GM18511 (cell line): ENCODE measurements at regions not wholly inside any gene's neighbourhood (a gene's known extent, or its start where the extent isn't known, plus 50 kb on each side); places are given as distances from the start of the nearest gene placed in this dataset.
"Not testable (repeated sequence)": the region's sequence is repeated elsewhere in the genome, so short reads cannot be mapped to it uniquely, and the experiment has no call there.

Experiments used
- ATAC-seq: cut with Tn5 transposase; IDR thresholded peaks from one replicate; pipeline ENCODE4 v1.9.1; 2021; ENCODE audit warnings: mild to moderate bottlenecking, moderate library complexity; ENCODE audit not compliant: unreplicated experiment

GRCh38 chr14:65959563-65960024, 526.6 kb upstream of the CCDC196 start:
- ATAC-seq = peak; percentile 81

GRCh38 chr14:65961004-65961403, 525.2 kb upstream of the CCDC196 start:
- peak; percentile 50 for ATAC-seq

- no peak for ATAC-seq
Observed at GRCh38 chr14:65962952-65963351, 523.2 kb upstream of the CCDC196 start.

GRCh38 chr14:65964366-65964765, 521.8 kb upstream of the CCDC196 start:
- no peak for ATAC-seq

- no peak for ATAC-seq
Observed at GRCh38 chr14:65966188-65966587, 520.0 kb upstream of the CCDC196 start.

GRCh38 chr14:65972346-65972870, 513.8 kb upstream of the CCDC196 start:
- no peak for ATAC-seq

- ATAC-seq = no peak
Observed at GRCh38 chr14:65972891-65973290, 513.3 kb upstream of the CCDC196 start.

GRCh38 chr14:65975865-65976264, 510.3 kb upstream of the CCDC196 start:
- no peak for ATAC-seq

GRCh38 chr14:65976761-65977404, 509.3 kb upstream of the CCDC196 start:
- no peak for ATAC-seq

- ATAC-seq = no peak
Observed at GRCh38 chr14:65981192-65981843, 504.9 kb upstream of the CCDC196 start.

GRCh38 chr14:65986041-65986440, 500.1 kb upstream of the CCDC196 start:
- no peak for ATAC-seq

- ATAC-seq = no peak
Observed at GRCh38 chr14:65989981-65990380, 496.2 kb upstream of the CCDC196 start.

- no peak for ATAC-seq
Observed at GRCh38 chr14:65991104-65991503, 495.1 kb upstream of the CCDC196 start.

GRCh38 chr14:65991935-65992334, 494.2 kb upstream of the CCDC196 start:
- ATAC-seq = not testable (repeated sequence)

- ATAC-seq = no peak
Observed at GRCh38 chr14:65993103-65993502, 493.1 kb upstream of the CCDC196 start.

GRCh38 chr14:65993996-65994395, 492.2 kb upstream of the CCDC196 start:
- no peak for ATAC-seq

- ATAC-seq = no peak
Observed at GRCh38 chr14:65997347-65997746, 488.8 kb upstream of the CCDC196 start.

GRCh38 chr14:65999865-66000264, 486.3 kb upstream of the CCDC196 start:
- no peak for ATAC-seq

- no peak for ATAC-seq
Observed at GRCh38 chr14:66000766-66001165, 485.4 kb upstream of the CCDC196 start.

- no peak for ATAC-seq
Observed at GRCh38 chr14:66001356-66001755, 484.8 kb upstream of the CCDC196 start.

GRCh38 chr14:66003082-66003730, 483.0 kb upstream of the CCDC196 start:
- no peak for ATAC-seq

GRCh38 chr14:66005900-66006434, 480.2 kb upstream of the CCDC196 start:
- ATAC-seq = no peak
